ENCODE measurements at regions not wholly inside any gene's neighbourhood (a gene's known extent, or its start where the extent isn't known, plus 50 kb on each side); places are given as distances from the start of the nearest gene placed in this dataset.

DNA sequence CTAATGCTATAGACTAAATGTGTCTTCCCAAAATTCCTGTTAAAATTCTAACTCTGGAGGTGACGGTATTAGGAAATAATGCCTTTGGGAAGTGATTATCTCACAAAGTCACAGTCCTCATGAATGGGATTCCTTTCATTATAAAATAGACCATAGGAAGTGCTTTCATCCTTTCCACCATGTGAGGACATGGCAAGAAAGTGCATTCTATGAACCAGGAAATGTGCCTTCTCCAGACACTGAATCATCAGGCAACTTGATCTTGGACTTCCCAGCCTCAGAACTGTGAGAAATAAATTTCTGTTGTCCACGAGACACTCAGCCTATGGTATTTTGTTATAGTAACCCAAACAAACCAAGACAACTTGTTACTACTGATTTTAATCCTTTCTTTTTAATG lies 582.4 kb upstream of the C9orf72 start:
- no peak for TF ChIP-seq POLR2A (IDR thresholded peaks at IDR 0.05; ENCODE audit: low read depth)
- TF ChIP-seq CTCF (IDR thresholded peaks at IDR 0.05) = no peak
- no peak for TF ChIP-seq POLR2AphosphoS5 (IDR thresholded peaks at IDR 0.05)
- no peak for TF ChIP-seq EP300 (IDR thresholded peaks at IDR 0.05)

Data from esophagus muscularis mucosa (tissue), 4 donors.